ENCODE measurements at regions not wholly inside any gene's neighbourhood (a gene's known extent, or its start where the extent isn't known, plus 50 kb on each side); places are given as distances from the start of the nearest gene placed in this dataset.

GRCh38 chr2:164015328-164016123 lies 279.7 kb upstream of the FIGN start:
- H3K9me3 ChIP-seq (ENCODE audit: control insufficient read depth, insufficient read depth, low read depth, low read length), result no peaks in the 10 kb centered on the region
- no peak overlapping the region for H3K27ac ChIP-seq (ENCODE audit: extremely low read depth, low read depth, low read length)
- peak; percentile 42 for TF ChIP-seq ZFHX2 (tag by site-specific recombination; conservative IDR thresholded peaks at IDR 0.05)
- no peak for TF ChIP-seq ZNF266 (tag by site-specific recombination; IDR thresholded peaks at IDR 0.05; ENCODE audit: low read depth)
- no peaks in the 10 kb centered on the region for H3K4me1 ChIP-seq (ENCODE audit: control insufficient read depth, insufficient read depth, low read length)
- H3K4me3 ChIP-seq (ENCODE audit: low read depth, low read length), result no peak overlapping the region
- no peaks in the 10 kb centered on the region for H3K36me3 ChIP-seq (ENCODE audit: control insufficient read depth in 2 of 2, insufficient read depth in 1 of 2, low read length in 2 of 2)
- CTCF ChIA-PET, result no interaction called here
- POLR2A ChIA-PET, result no interaction called here

- ChIA-PET POLR2A (no interaction called here), CTCF (interaction anchor here (0.6 kb wide), 1 partner anchor 119 kb away, joined by 3 read pairs; no protein-coding TSS in a partner anchor)
- Histone ChIP-seq H3K36me3 (ENCODE audit: control insufficient read depth in 2 of 2, insufficient read depth in 1 of 2, low read length in 2 of 2) (no peaks in the 10 kb centered on the region), H3K4me3 (ENCODE audit: low read depth, low read length) (no peak overlapping the region), H3K9me3 (ENCODE audit: control insufficient read depth, insufficient read depth, low read depth, low read length) (no peaks in the 10 kb centered on the region), H3K4me1 (ENCODE audit: control insufficient read depth, insufficient read depth, low read length) (no peaks in the 10 kb centered on the region), H3K27ac (ENCODE audit: extremely low read depth, low read depth, low read length) (no peak overlapping the region)
- no peak for TF ChIP-seq ZNF324 (tag by site-specific recombination; IDR thresholded peaks at IDR 0.05)
- no peak for TF ChIP-seq ZNF16 (tag by site-specific recombination; IDR thresholded peaks at IDR 0.05; ENCODE audit: low read depth)
- no peak for TF ChIP-seq ZNF18 (tag by site-specific recombination; IDR thresholded peaks at IDR 0.05)
- no peak for TF ChIP-seq ZFP69B (tag by site-specific recombination; IDR thresholded peaks at IDR 0.05)
- TF ChIP-seq ZFP3 (tag by site-specific recombination; IDR thresholded peaks at IDR 0.05; ENCODE audit: low read depth), result no peak
- TF ChIP-seq RBAK (tag by site-specific recombination; IDR thresholded peaks at IDR 0.05), result no peak
- TF ChIP-seq ZNF121 (tag by site-specific recombination; IDR thresholded peaks at IDR 0.05), result no peak
- TF ChIP-seq ZSCAN16 (tag by site-specific recombination; IDR thresholded peaks at IDR 0.05), result no peak
- TF ChIP-seq ZNF473 (tag by site-specific recombination; IDR thresholded peaks at IDR 0.05), result no peak
- no peak for TF ChIP-seq REPIN1 (tag by site-specific recombination; IDR thresholded peaks at IDR 0.05; ENCODE audit: low read depth)
- no peak for TF ChIP-seq ZNF660 (tag by site-specific recombination; IDR thresholded peaks at IDR 0.05)
- no peak for TF ChIP-seq ZSCAN30 (tag by site-specific recombination; IDR thresholded peaks at IDR 0.05)
- TF ChIP-seq ZNF571 (tag by site-specific recombination; IDR thresholded peaks at IDR 0.05), result no peak
- TF ChIP-seq ZFP37 (tag by site-specific recombination; IDR thresholded peaks at IDR 0.05), result no peak
- no peak for TF ChIP-seq ZNF626 (tag by site-specific recombination; IDR thresholded peaks at IDR 0.05)
- no peak for TF ChIP-seq PRDM6 (tag by site-specific recombination; IDR thresholded peaks at IDR 0.05)
- no peak for TF ChIP-seq ZNF223 (tag by site-specific recombination; IDR thresholded peaks at IDR 0.05)
These were observed 279.0 kb upstream of the FIGN start for GRCh38 chr2:164014791-164015190.

- H3K4me3 ChIP-seq (ENCODE audit: low read depth, low read length), result no peak overlapping the region
- no peaks in the 10 kb centered on the region for H3K36me3 ChIP-seq (ENCODE audit: control insufficient read depth in 2 of 2, insufficient read depth in 1 of 2, low read length in 2 of 2)
- ChIA-PET CTCF (interaction anchor here (0.6 kb wide), 1 partner anchor 120 kb away, joined by 3 read pairs; no protein-coding TSS in a partner anchor), POLR2A (no interaction called here)
- H3K4me1 ChIP-seq (ENCODE audit: control insufficient read depth, insufficient read depth, low read length), result no peaks in the 10 kb centered on the region
- H3K9me3 ChIP-seq (ENCODE audit: control insufficient read depth, insufficient read depth, low read depth, low read length), result no peaks in the 10 kb centered on the region
- no peak overlapping the region for H3K27ac ChIP-seq (ENCODE audit: extremely low read depth, low read depth, low read length)
- TF ChIP-seq ZBTB20 (tag by site-specific recombination; IDR thresholded peaks at IDR 0.05) (no peak), ZNF670 (tag by site-specific recombination; IDR thresholded peaks at IDR 0.05; ENCODE audit: low read depth) (no peak), ZXDB (tag by site-specific recombination; IDR thresholded peaks at IDR 0.05) (no peak), ATF2 (tag by site-specific recombination; IDR thresholded peaks at IDR 0.05; ENCODE audit: low read depth) (no peak), ZNF394 (tag by site-specific recombination; IDR thresholded peaks at IDR 0.05; ENCODE audit: borderline replicate concordance) (no peak), ZNF404 (tag by site-specific recombination; IDR thresholded peaks at IDR 0.05) (no peak)
These were observed 278.4 kb upstream of the FIGN start for GRCh38 chr2:164014068-164014731.

Measured in HEK293 (cell line).